ENCODE measurements at regions not wholly inside any gene's neighbourhood (a gene's known extent, or its start where the extent isn't known, plus 50 kb on each side); places are given as distances from the start of the nearest gene placed in this dataset.

GRCh38 chr3:1727242-1727641 lies 371.4 kb upstream of the CNTN4 start:
- DNase-seq (ENCODE audit: low read depth) = no peak
- no peak overlapping the region for H3K4me3 ChIP-seq (replicated peaks; ENCODE audit: low read depth, low read length)
- TF ChIP-seq CTCF (IDR thresholded peaks at IDR 0.05; ENCODE audit: low read length, missing control alignments) = no peak

GRCh38 chr3:1728510-1728909 lies 370.2 kb upstream of the CNTN4 start:
- TF ChIP-seq CTCF (IDR thresholded peaks at IDR 0.05; ENCODE audit: low read length, missing control alignments) = no peak
- no peak overlapping the region for H3K4me3 ChIP-seq (replicated peaks; ENCODE audit: low read depth, low read length)
- DNase-seq (ENCODE audit: low read depth) = no peak

- DNase-seq (ENCODE audit: low read depth) = no peak
- no peak overlapping the region for H3K4me3 ChIP-seq (replicated peaks; ENCODE audit: low read depth, low read length)
These were observed 364.1 kb upstream of the CNTN4 start for GRCh38 chr3:1734494-1735122.

GRCh38 chr3:1752205-1752604 lies 346.5 kb upstream of the CNTN4 start:
- TF ChIP-seq CTCF (IDR thresholded peaks at IDR 0.05; ENCODE audit: low read length, missing control alignments) = no peak
- H3K4me3 ChIP-seq (replicated peaks; ENCODE audit: low read depth, low read length) = no peak overlapping the region
- DNase-seq (ENCODE audit: low read depth) = no peak

More at GRCh38 chr3:1734494-1735122, 364.1 kb upstream of the CNTN4 start:
- TF ChIP-seq CTCF (IDR thresholded peaks at IDR 0.05; ENCODE audit: low read length, missing control alignments) = no peak

- TF ChIP-seq CTCF (IDR thresholded peaks at IDR 0.05; ENCODE audit: low read length, missing control alignments) = no peak
- no peak overlapping the region for H3K4me3 ChIP-seq (replicated peaks; ENCODE audit: low read depth, low read length)
- DNase-seq (ENCODE audit: low read depth) = no peak
These were observed 332.3 kb upstream of the CNTN4 start for GRCh38 chr3:1766384-1766783.

- TF ChIP-seq CTCF (IDR thresholded peaks at IDR 0.05; ENCODE audit: low read length, missing control alignments) = no peak
- no peak for DNase-seq (ENCODE audit: low read depth)
- H3K4me3 ChIP-seq (replicated peaks; ENCODE audit: low read depth, low read length) = no peak overlapping the region
These were observed 325.0 kb upstream of the CNTN4 start for GRCh38 chr3:1773679-1774078.

- TF ChIP-seq CTCF (IDR thresholded peaks at IDR 0.05; ENCODE audit: low read length, missing control alignments) = no peak
- no peak overlapping the region for H3K4me3 ChIP-seq (replicated peaks; ENCODE audit: low read depth, low read length)
- DNase-seq (ENCODE audit: low read depth) = no peak
These were observed 324.1 kb upstream of the CNTN4 start for GRCh38 chr3:1774597-1774996.
